ENCODE measurements at regions not wholly inside any gene's neighbourhood (a gene's known extent, or its start where the extent isn't known, plus 50 kb on each side); places are given as distances from the start of the nearest gene placed in this dataset.

GRCh38 chrX:13120017-13120416 is 75.6 kb upstream of the FAM9C start:
- no peak for TF ChIP-seq CTCF (IDR thresholded peaks at IDR 0.05)
- TF ChIP-seq EZH2 (IDR thresholded peaks at IDR 0.05; ENCODE audit: borderline replicate concordance, insufficient read depth, low read depth, low read length, poor library complexity, severe bottlenecking), result no peak

Data from B cell (primary cell).